HG03159 (cell line): ENCODE measurements at regions not wholly inside any gene's neighbourhood (a gene's known extent, or its start where the extent isn't known, plus 50 kb on each side); places are given as distances from the start of the nearest gene placed in this dataset.

Source experiments
- ATAC-seq: cut with Tn5 transposase; IDR thresholded peaks from one replicate; pipeline ENCODE4 v1.9.1; 2021; ENCODE audit warnings: mild to moderate bottlenecking, moderate library complexity; ENCODE audit not compliant: unreplicated experiment

GRCh38 chr18:55862693-55863390 is 274.9 kb upstream of the TCF4 start:
- ATAC-seq: no peak

GRCh38 chr18:55861266-55861665 is 273.3 kb upstream of the TCF4 start:
- ATAC-seq: no peak

- ATAC-seq: no peak
Measured at GRCh38 chr18:55858661-55859515, 270.9 kb upstream of the TCF4 start.

GRCh38 chr18:55857956-55858355 is 270.0 kb upstream of the TCF4 start:
- ATAC-seq: no peak

GRCh38 chr18:55857409-55857808 is 269.4 kb upstream of the TCF4 start:
- ATAC-seq: no peak

GRCh38 chr18:55856679-55857078 is 268.7 kb upstream of the TCF4 start:
- ATAC-seq: no peak

GRCh38 chr18:55856229-55856628 is 268.2 kb upstream of the TCF4 start:
- no peak for ATAC-seq

GRCh38 chr18:55853268-55853667 is 265.3 kb upstream of the TCF4 start:
- no peak for ATAC-seq

- no peak for ATAC-seq
Measured at GRCh38 chr18:55850904-55851303, 262.9 kb upstream of the TCF4 start.

GRCh38 chr18:55849391-55849790 is 261.4 kb upstream of the TCF4 start:
- ATAC-seq: no peak

- ATAC-seq: no peak
Measured at GRCh38 chr18:55847960-55848359, 260.0 kb upstream of the TCF4 start.

GRCh38 chr18:55845221-55845620 is 257.2 kb upstream of the TCF4 start:
- no peak for ATAC-seq

GRCh38 chr18:55844382-55844781 is 256.4 kb upstream of the TCF4 start:
- ATAC-seq: no peak

GRCh38 chr18:55841314-55841713 is 253.3 kb upstream of the TCF4 start:
- no peak for ATAC-seq

GRCh38 chr18:55840601-55841170 is 252.7 kb upstream of the TCF4 start:
- ATAC-seq: no peak

- no peak for ATAC-seq
Measured at GRCh38 chr18:55839343-55839742, 251.4 kb upstream of the TCF4 start.

- ATAC-seq: no peak
Measured at GRCh38 chr18:55838841-55839240, 250.8 kb upstream of the TCF4 start.

GRCh38 chr18:55838319-55838718 is 250.3 kb upstream of the TCF4 start:
- no peak for ATAC-seq

- no peak for ATAC-seq
Measured at GRCh38 chr18:55833543-55833942, 245.6 kb upstream of the TCF4 start.

GRCh38 chr18:55830544-55830943 is 242.6 kb upstream of the TCF4 start:
- ATAC-seq: no peak

- ATAC-seq: no peak
Measured at GRCh38 chr18:55821219-55821618, 233.2 kb upstream of the TCF4 start.

GRCh38 chr18:55819448-55819847 is 231.5 kb upstream of the TCF4 start:
- ATAC-seq: no peak
